ENCODE measurements at regions not wholly inside any gene's neighbourhood (a gene's known extent, or its start where the extent isn't known, plus 50 kb on each side); places are given as distances from the start of the nearest gene placed in this dataset.

- H3K27ac Mint-ChIP-seq: no peak overlapping the region; a peak in 1 of 7 replicates
- Histone ChIP-seq H3K23me2 (ENCODE audit: insufficient read length, low read depth, low read length, poor library complexity, severe bottlenecking) (no peaks in the 10 kb centered on the region), H4K20me1 (ENCODE audit: control insufficient read depth, insufficient read depth, insufficient read length) (no peaks in the 10 kb centered on the region), H3K79me1 (ENCODE audit: insufficient read depth, low read depth, low read length, poor library complexity, severe bottlenecking) (no peaks in the 10 kb centered on the region), H2BK120ac (ENCODE audit: low read depth, low read length, poor library complexity, severe bottlenecking) (no peak overlapping the region), H2AK5ac (ENCODE audit: insufficient read length, low read length) (no peak overlapping the region), H3K23ac (ENCODE audit: insufficient read length, low read depth, low read length) (no peak overlapping the region), H3K18ac (ENCODE audit: insufficient read length, low read depth, low read length) (no peak overlapping the region), H2BK20ac (ENCODE audit: low read depth, low read length, poor library complexity, severe bottlenecking) (no peak overlapping the region), H3K9me3 (ENCODE audit: control insufficient read depth, low read depth, low read length) (no peaks in the 10 kb centered on the region), H2BK5ac (ENCODE audit: insufficient read length, low read length) (no peak overlapping the region), H4K91ac (ENCODE audit: insufficient read length, low read depth, low read length) (no peak overlapping the region), H3K27ac (ENCODE audit: insufficient read length, low read depth, low read length) (no peak overlapping the region), H3K4me2 (ENCODE audit: insufficient read depth, insufficient read length, low read length) (no peak overlapping the region), H3T11ph (ENCODE audit: low read length) (no peak overlapping the region), H2BK15ac (ENCODE audit: low read depth, low read length) (no peak overlapping the region), H3K14ac (ENCODE audit: insufficient read depth, low read length) (no peak overlapping the region), H3K4me1 (ENCODE audit: insufficient read depth, low read length) (no peaks in the 10 kb centered on the region), H3K27me3 (ENCODE audit: insufficient read depth, low read length) (no peaks in the 10 kb centered on the region), H3K9ac (ENCODE audit: extremely low read depth, insufficient read length, low read length) (no peak overlapping the region), H3K4ac (ENCODE audit: low read depth, low read length) (no peak overlapping the region), H4K8ac (replicated peaks; ENCODE audit: insufficient read length, low read depth, low read length) (no peak overlapping the region), H2BK12ac (ENCODE audit: insufficient read length, low read depth, low read length) (no peak overlapping the region), H3K56ac (ENCODE audit: insufficient read length, low read depth, low read length) (no peak overlapping the region), H4K5ac (ENCODE audit: insufficient read length, low read depth, low read length) (no peak overlapping the region), H3K79me2 (ENCODE audit: insufficient read depth, low read length) (no peaks in the 10 kb centered on the region), H2AFZ (ENCODE audit: low read length) (no peak overlapping the region)
- DNase-seq: no peak
- H3K4me1 Mint-ChIP-seq: no peaks in the 10 kb centered on the region
- no peaks in the 10 kb centered on the region; a peak in 1 of 5 replicates for H3K9me3 Mint-ChIP-seq
- no peaks in the 10 kb centered on the region for H3K27me3 Mint-ChIP-seq (ENCODE audit: low read depth)
- no peaks in the 10 kb centered on the region for H3K36me3 Mint-ChIP-seq (ENCODE audit: insufficient read depth in 1 of 3, low read depth in 3 of 3)
- no CpG with 5 or more reads among the region's 2 CpGs for WGBS (ENCODE audit: extremely low coverage, insufficient read length, low lambda C conversion rate)
- no peak overlapping the region for H3K4me3 Mint-ChIP-seq
- TF ChIP-seq, protein P1, sequence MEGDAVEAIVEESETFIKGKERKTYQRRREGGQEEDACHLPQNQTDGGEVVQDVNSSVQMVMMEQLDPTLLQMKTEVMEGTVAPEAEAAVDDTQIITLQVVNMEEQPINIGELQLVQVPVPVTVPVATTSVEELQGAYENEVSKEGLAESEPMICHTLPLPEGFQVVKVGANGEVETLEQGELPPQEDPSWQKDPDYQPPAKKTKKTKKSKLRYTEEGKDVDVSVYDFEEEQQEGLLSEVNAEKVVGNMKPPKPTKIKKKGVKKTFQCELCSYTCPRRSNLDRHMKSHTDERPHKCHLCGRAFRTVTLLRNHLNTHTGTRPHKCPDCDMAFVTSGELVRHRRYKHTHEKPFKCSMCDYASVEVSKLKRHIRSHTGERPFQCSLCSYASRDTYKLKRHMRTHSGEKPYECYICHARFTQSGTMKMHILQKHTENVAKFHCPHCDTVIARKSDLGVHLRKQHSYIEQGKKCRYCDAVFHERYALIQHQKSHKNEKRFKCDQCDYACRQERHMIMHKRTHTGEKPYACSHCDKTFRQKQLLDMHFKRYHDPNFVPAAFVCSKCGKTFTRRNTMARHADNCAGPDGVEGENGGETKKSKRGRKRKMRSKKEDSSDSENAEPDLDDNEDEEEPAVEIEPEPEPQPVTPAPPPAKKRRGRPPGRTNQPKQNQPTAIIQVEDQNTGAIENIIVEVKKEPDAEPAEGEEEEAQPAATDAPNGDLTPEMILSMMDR (conservative IDR thresholded peaks at IDR 0.05): no peak
Measured at GRCh38 chr14:62253911-62254310, 491.7 kb downstream of the SNAPC1 start.

Measured in H9 (cell line).